ENCODE measurements at regions not wholly inside any gene's neighbourhood (a gene's known extent, or its start where the extent isn't known, plus 50 kb on each side); places are given as distances from the start of the nearest gene placed in this dataset.

DNA sequence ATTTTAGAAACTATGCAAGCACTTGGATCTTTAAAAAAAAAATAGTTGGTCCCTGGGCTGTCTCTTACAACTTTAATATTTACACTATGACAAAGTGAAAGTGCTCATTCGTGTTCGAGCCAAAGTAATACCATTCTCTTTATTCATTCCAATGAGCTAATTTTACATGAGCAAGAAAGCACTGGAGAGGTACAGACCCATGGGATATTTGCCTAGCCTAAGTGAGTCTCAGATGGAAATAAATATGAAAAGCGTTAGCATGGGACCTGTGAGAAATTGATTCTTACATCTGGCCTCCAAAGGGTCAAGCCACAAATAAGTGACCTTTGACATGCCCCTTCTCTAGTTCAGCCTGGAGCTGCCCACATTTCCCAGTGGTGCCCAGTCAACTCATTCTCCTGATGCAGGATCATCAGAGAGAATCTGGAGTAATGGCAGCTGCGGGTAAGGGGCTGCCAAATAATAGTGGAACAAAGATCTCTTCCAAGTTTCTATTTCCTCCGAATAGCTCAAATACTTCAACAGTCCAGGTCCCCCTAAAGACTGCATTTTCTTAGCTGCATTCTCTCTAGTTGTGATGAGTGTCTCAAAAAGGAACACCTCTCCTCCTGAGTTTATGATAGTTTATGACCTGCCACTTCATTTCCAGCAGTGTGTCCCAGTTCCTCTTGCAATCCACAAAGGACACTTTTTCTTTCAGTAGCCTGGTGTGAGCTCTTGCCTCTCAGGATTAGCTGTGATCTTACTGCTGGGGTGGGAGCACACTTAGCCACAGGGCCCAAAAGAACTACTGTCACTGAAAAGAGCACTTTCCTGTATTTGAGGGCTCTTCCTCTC, 208.2 kb downstream of the DAD1 start (continued):
- no peak for TF ChIP-seq RAD21 (IDR thresholded peaks at IDR 0.05; ENCODE audit: low read length)

- DNase-seq (peak; percentile 56), ATAC-seq (ENCODE audit: low read depth) (no peak; the same call in none of the 2 replicates)
- no peak overlapping the region for H3K4me2 ChIP-seq (ENCODE audit: low read depth, low read length)
- H4K20me1 ChIP-seq (ENCODE audit: insufficient read depth, low read length), result no peaks in the 10 kb centered on the region
- H4K5ac ChIP-seq (ENCODE audit: low read depth, low read length), result no peak overlapping the region
- H3K36me3 ChIP-seq (ENCODE audit: control insufficient read depth, insufficient read depth, low read length), result no peaks in the 10 kb centered on the region
- no peak for TF ChIP-seq BHLHE40 (IDR thresholded peaks at IDR 0.05; ENCODE audit: low read depth, low read length)
- TF ChIP-seq RAD21 (IDR thresholded peaks at IDR 0.05; ENCODE audit: low read length), result no peak
- TF ChIP-seq, protein P1, sequence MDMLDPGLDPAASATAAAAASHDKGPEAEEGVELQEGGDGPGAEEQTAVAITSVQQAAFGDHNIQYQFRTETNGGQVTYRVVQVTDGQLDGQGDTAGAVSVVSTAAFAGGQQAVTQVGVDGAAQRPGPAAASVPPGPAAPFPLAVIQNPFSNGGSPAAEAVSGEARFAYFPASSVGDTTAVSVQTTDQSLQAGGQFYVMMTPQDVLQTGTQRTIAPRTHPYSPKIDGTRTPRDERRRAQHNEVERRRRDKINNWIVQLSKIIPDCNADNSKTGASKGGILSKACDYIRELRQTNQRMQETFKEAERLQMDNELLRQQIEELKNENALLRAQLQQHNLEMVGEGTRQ (IDR thresholded peaks at IDR 0.05; ENCODE audit: low read depth, low read length), result no peak
- TF ChIP-seq RFX5 (IDR thresholded peaks at IDR 0.05; ENCODE audit: low read depth, low read length), result no peak
- no peak for TF ChIP-seq MAZ (IDR thresholded peaks at IDR 0.05; ENCODE audit: borderline replicate concordance, low read depth, low read length)
- ChIA-PET CTCF (interaction anchor here (0.7 kb wide), 1 partner anchor 60 kb away, joined by 3 read pairs; no protein-coding TSS in a partner anchor), POLR2A (ENCODE audit: unreplicated experiment) (no interaction called here)
- no peak overlapping the region for H2BK120ac ChIP-seq (ENCODE audit: low read depth, low read length)
- BruUV-seq (replicated peaks), result no TSS peak
- H4K91ac ChIP-seq (ENCODE audit: insufficient read depth, low read depth, low read length), result no peak overlapping the region
- no peak overlapping the region for H2AK5ac ChIP-seq (ENCODE audit: low read depth, low read length)
- H3K4me3 ChIP-seq (ENCODE audit: insufficient read depth, low read depth, low read length), result no peak overlapping the region
- H3K9me1 ChIP-seq (ENCODE audit: insufficient read depth, low read length), result no peaks in the 10 kb centered on the region
- H2BK15ac ChIP-seq (ENCODE audit: low read depth, low read length), result no peak overlapping the region
- no peaks in the 10 kb centered on the region for H3K9me3 ChIP-seq (ENCODE audit: control insufficient read depth, insufficient read depth, low read length)
- H3K79me1 ChIP-seq (ENCODE audit: low read depth in 1 of 2, low read length in 2 of 2), result no peaks in the 10 kb centered on the region
- no peak overlapping the region for H4K8ac ChIP-seq (ENCODE audit: low read depth in 2 of 2, low read length in 2 of 2)
- in situ Hi-C loops (cut with MboI; ENCODE audit: low sequenced_read_pairs) (loop anchor here (10.0 to 25.0 kb wide), 3 partner anchors 175 to 483 kb away; partner anchors contain the start of gene LRP10), dilution Hi-C loops (cut with HindIII; ENCODE audit: low sequenced_read_pairs, unreplicated experiment) (no loop called here), intact Hi-C loops (cut with micrococcal nuclease) (loop anchor here (10.0 kb wide), 1 partner anchor 515 kb away; no protein-coding TSS in a partner anchor)
- peaks cover 14% of the 10 kb centered on the region for H3K27me3 ChIP-seq (ENCODE audit: control insufficient read depth, insufficient read depth, low read length)
- H3K18ac ChIP-seq (ENCODE audit: low read depth, low read length), result no peak overlapping the region
- peaks cover 6% of the 10 kb centered on the region for H3K4me1 ChIP-seq (ENCODE audit: control insufficient read depth, insufficient read depth, low read length)
- H3K14ac ChIP-seq (replicated peaks; ENCODE audit: low read depth, low read length), result no peak overlapping the region
- no peak overlapping the region for H2BK20ac ChIP-seq (ENCODE audit: low read depth, low read length)
- H2BK5ac ChIP-seq (ENCODE audit: low read depth, low read length, poor library complexity, severe bottlenecking), result no peak overlapping the region
- H3K27ac ChIP-seq (ENCODE audit: insufficient read depth, low read length), result no peak overlapping the region
- H2AK9ac ChIP-seq (replicated peaks; ENCODE audit: low read depth, low read length, poor library complexity), result no peak overlapping the region
- no peak overlapping the region for H3K23ac ChIP-seq (ENCODE audit: low read depth, low read length)
- H3K9ac ChIP-seq (ENCODE audit: low read depth, low read length), result no peak overlapping the region
- no peak overlapping the region for H3K56ac ChIP-seq (ENCODE audit: extremely low read depth, insufficient read depth, low read length)
- no peak overlapping the region for H2AFZ ChIP-seq (replicated peaks; ENCODE audit: low read length, poor library complexity)
- no peak overlapping the region for H3K4ac ChIP-seq (ENCODE audit: low read depth, low read length)
Observed at GRCh38 chr14:22379727-22380126, 209.3 kb downstream of the DAD1 start.

Measured in IMR-90 (cell line).